GM21381 (cell line): ENCODE measurements at regions not wholly inside any gene's neighbourhood (a gene's known extent, or its start where the extent isn't known, plus 50 kb on each side); places are given as distances from the start of the nearest gene placed in this dataset.

Experiments used
- ATAC-seq: cut with Tn5 transposase; IDR thresholded peaks from one replicate; pipeline ENCODE4 v1.9.1; 2021; ENCODE audit warnings: mild to moderate bottlenecking, moderate library complexity; ENCODE audit not compliant: unreplicated experiment

DNA sequence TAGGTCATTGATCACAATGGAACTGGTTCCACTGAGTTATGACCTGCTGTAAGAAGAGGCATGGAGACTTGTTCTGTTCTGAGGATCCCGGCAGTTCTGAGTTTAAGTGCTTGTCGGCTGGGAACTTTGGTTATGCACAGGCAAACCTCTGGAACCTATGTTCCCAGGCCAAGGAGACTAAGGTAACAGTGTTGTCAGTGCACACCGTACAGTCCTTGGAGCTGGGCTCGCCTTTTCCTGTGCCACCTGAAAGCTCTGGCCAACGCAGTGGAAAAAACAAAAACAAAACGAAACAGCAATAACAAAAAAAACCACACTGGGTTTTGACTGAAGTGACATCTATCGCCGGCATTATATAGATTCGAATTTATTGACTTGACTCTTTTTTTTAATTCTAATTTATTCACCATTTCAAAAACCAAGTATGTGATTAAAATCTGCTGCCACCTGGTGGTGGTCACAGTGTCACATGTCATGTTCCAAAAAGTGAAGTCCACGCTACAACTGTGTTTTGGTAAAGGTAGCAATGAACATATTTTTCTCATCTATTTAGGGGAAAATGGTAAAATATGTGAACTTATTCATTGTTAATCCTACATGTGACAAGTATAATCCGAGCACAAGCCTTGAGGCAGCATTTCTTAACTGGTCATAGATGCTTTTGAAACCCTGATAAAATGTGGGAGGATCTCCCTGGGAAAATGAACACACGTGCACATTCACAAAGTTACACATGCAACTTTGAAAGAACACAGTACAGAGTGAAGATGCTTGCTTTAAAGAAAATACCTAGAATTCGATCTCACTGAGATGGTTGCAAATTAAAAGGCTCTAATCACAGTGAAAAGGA lies 113.8 kb upstream of the PPP2R2D start:
- no peak for ATAC-seq

GRCh38 chr10:131787961-131788360 lies 112.8 kb upstream of the PPP2R2D start:
- no peak for ATAC-seq

- ATAC-seq: no peak
These were observed 112.4 kb upstream of the PPP2R2D start for GRCh38 chr10:131788386-131788785.

DNA sequence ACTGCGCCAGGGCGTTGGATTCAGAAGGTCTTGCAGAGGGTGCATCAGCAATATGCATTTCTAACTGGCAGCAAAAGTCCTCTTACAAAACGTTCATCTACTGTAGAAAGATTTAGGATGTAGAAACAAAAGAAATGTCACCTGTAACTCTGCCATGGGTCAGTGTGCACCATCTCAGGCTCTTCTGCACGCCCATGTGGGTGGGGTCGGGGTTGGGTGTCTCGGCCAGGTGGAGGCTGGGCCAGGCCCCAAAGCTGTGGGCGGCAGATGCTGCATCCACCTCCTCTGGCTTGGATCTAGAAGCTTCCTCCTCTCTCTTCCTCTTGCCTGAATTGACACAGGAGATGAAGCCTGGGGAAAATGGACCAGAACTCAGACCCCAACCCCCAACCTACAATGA lies 111.3 kb upstream of the PPP2R2D start:
- ATAC-seq: no peak

DNA sequence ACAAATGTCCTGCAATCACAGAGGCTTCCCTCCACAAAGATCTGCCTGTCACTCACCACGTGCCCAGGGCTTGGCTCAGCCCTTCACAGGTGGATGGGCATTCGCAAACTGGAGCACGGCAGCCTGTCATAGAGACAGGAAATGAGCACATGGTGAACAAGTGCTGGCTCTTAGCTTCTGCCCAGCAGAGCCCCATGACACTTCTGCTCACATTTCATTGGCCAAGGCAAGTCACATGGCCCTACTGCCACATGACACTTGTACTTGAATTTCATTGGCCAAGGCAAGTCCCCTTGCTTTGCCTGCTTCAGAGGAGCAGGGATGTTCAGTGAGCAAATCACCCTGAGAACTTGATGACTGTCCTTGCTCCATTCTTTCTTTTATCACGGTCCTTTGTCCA lies 110.8 kb upstream of the PPP2R2D start:
- no peak for ATAC-seq

- no peak for ATAC-seq
These were observed 108.7 kb upstream of the PPP2R2D start for GRCh38 chr10:131792011-131792651.

DNA sequence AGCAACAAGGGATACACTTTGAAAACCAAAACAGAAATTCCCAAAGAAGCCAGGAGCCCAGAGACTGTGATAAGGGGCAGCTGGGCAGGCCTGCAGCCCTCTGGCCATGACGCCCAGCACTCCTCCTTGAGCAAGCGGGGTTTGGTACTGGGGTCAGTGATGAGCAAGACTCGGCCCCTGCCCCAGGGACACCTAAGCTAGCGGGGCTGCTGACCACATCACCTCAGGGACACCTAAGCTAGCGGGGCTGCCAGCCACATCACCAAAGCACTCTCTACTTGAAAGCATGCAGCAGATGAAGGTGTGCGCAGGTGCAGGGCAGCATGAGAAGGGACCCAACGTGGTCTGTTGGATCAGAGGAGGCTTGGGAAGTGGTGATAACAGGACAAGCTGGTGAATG lies 108.0 kb upstream of the PPP2R2D start:
- ATAC-seq: no peak

DNA sequence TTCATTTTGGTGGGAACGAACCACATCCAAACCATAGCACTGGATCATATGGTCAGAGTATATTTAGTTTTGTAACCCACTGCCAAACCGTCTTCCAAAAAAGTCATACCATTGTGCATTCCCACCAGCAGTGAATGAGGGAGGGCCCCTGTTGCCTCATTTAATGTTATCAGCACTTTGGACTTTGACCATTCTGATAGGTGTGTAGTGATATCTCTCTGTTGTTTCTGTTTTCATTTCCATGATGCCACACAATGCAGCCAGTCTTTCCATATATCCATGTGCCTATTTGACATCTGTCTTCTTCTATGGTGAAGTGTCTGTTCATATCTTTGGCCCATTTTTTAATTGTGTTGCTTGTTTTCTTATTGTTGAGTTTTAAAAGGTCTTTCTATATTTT lies 105.0 kb upstream of the PPP2R2D start:
- no peak for ATAC-seq

DNA sequence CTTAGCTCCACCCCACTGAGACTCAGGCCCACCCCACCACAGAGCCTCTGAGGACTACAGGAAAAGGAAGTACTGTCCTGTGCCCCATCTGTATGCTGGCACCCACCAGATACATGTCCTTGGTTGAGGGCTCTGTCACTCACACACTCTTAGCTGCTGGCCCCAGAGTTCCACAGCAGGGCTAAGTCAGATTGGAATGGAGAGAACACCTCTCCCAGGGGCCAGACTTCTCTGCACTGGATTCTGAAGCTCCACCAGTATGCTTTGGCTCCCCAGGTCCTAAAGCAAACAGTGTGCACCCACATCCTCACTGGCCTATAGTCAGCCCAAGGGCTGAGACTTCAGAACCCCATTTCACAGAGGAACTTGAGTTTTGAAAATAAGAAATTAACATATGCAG lies 103.2 kb upstream of the PPP2R2D start:
- ATAC-seq: no peak

GRCh38 chr10:131799429-131799828 lies 101.4 kb upstream of the PPP2R2D start:
- ATAC-seq: no peak

GRCh38 chr10:131802156-131802915 lies 98.5 kb upstream of the PPP2R2D start:
- ATAC-seq: no peak

GRCh38 chr10:131802996-131803395 lies 97.8 kb upstream of the PPP2R2D start:
- no peak for ATAC-seq

DNA sequence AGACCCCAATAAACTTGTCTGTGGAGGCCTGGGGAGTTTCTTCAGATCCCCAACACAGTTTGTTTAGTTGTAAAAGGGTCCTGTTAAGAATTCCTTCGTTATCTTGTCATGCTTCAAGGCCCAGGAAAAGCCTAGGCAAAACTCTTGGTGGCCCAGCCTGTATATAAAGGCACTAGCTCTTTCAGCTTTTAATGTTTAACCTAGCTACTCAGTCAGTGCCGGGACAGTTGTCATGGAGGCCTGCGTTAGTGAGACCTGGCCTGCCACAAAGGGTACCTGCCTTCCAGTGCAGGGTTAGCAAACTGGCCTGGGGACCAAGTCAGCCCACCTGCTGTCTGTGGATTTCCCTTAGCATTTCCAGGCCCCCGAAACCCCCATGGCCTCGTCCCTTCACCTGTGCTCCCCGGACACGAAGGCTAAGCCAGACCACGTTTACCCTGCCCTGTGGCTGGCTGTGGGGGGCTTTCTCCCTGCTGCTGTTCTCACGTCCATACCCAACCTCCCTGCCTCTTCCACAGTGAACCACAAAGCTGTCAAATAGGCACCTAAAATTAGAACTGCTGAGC lies 96.9 kb upstream of the PPP2R2D start:
- no peak for ATAC-seq

DNA sequence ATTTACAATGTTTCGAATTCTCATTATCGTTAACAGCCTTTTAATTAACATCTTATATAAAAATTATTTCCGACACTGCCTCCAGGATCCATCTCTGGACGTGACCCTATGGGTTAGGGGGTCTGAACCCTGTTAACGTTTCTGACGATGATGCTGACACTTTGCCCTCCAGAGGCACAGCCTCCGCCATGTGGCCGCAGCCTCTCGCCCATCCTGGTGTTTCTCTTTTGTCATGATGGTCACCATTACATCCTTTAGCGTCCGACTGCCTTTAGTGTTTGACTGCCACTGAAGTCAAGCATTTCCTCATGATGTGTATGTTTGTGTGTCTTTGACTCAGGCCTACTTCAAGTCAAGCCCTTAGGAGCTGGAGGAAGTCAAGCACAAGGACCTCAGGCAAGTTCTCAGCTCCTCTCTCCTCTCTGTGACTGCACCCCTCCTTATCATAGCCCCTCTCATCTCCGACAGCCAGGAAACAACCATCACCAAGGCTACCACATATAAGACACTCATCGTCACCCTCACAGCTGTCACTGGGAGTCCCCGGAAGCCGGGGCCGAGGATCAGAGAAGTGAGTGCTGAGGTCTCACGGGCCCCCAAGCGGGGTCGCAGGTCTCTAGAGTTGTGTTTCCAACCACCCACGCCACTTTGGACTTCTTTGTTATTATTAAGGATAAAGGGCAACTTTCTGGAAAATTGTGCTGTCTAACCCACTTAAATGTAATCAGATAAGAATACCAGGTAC lies 96.1 kb upstream of the PPP2R2D start:
- ATAC-seq: no peak

DNA sequence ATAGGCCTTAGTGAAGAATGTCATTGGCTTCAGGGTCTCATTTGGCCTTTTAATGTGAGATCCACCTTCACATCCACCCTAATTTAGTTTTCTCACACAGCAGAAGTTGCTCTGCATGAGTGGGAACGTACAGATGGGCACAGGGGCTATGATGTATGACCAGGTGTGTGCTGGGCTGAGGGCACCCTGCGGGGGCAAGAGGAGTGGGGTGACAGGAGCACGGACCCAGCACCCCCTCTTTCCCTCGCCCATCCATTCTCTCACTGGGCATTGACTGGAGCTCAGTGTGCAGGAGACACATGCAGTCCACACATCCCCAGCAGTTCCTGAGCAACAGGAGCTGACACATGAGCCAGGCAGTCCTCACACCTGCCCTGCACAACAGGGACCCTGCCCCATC lies 95.1 kb upstream of the PPP2R2D start:
- ATAC-seq: no peak

GRCh38 chr10:131806146-131806545 lies 94.7 kb upstream of the PPP2R2D start:
- no peak for ATAC-seq

GRCh38 chr10:131806646-131807317 lies 94.0 kb upstream of the PPP2R2D start:
- ATAC-seq: no peak

- ATAC-seq: no peak
These were observed 92.4 kb upstream of the PPP2R2D start for GRCh38 chr10:131808370-131808930.

GRCh38 chr10:131810036-131810804 lies 90.6 kb upstream of the PPP2R2D start:
- ATAC-seq: no peak
